ENCODE measurements at regions not wholly inside any gene's neighbourhood (a gene's known extent, or its start where the extent isn't known, plus 50 kb on each side); places are given as distances from the start of the nearest gene placed in this dataset.

DNA sequence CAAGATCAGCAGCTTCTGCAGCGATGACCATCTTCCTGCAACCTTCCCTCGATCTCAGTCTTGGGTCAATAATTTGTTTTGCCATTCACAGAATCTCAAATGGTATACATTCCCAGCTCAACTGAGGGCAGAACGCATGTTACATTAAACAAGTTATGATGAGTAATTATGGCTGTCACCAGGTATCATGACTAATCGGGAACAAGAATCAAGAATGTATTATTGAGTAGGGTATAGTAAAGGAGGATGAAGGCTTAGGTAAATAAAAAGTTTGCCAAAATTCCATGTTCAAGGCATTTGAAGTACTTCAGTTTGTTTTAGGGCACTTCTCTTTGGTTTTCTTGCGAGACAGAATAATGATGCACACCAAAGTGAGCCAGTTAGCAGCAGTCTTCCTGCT, 194.1 kb downstream of the SH2D1A start:
- WGBS, 2 donors = 62 to 68% methylated on average over 5 of the region's 5 CpGs
- FAIRE-seq = no peak

DNA sequence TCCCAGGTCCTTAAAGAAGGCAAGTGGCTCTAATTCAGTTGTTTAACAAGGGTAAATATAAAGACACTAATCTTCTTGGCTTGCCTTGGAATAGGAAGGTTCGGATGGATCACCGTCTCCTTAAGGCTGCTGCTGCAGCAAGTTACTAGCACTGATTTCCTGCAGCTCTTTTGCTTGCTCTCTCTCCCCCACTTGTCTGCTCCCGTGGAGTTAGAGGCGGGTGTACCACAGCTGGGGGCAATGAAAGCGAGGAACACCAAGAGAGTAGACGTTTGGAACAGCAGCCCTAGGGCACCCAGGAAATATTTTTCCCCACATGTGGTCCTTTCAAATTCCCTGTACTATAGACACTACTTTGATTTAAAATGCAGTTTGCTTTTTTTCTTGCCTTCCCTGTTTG, 202.2 kb downstream of the SH2D1A start:
- Histone ChIP-seq H3K9me3 (no peaks in the 10 kb centered on the region), H3K36me3 (no peaks in the 10 kb centered on the region), H3K4me1 (no peaks in the 10 kb centered on the region), H3K27me3 (peaks cover 0 to 8% (median 0%) of the 10 kb centered on the region in 4 donors), H3K4me3 (no peak overlapping the region), H3K27ac (no peak overlapping the region)
- WGBS, 2 donors = 16 to 18% methylated on average over 6 of the region's 6 CpGs
- DNase-seq = no peak
- no peak for FAIRE-seq
- ATAC-seq = no peak
- intact Hi-C loops (cut with DNase I) = no loop called here
- TF ChIP-seq, protein P1, sequence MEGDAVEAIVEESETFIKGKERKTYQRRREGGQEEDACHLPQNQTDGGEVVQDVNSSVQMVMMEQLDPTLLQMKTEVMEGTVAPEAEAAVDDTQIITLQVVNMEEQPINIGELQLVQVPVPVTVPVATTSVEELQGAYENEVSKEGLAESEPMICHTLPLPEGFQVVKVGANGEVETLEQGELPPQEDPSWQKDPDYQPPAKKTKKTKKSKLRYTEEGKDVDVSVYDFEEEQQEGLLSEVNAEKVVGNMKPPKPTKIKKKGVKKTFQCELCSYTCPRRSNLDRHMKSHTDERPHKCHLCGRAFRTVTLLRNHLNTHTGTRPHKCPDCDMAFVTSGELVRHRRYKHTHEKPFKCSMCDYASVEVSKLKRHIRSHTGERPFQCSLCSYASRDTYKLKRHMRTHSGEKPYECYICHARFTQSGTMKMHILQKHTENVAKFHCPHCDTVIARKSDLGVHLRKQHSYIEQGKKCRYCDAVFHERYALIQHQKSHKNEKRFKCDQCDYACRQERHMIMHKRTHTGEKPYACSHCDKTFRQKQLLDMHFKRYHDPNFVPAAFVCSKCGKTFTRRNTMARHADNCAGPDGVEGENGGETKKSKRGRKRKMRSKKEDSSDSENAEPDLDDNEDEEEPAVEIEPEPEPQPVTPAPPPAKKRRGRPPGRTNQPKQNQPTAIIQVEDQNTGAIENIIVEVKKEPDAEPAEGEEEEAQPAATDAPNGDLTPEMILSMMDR (IDR thresholded peaks at IDR 0.05) = no peak

More for the DNA sequence above, 194.1 kb downstream of the SH2D1A start:
- Histone ChIP-seq H3K4me1 (no peaks in the 10 kb centered on the region), H3K36me3 (no peaks in the 10 kb centered on the region), H3K9me3 (no peaks in the 10 kb centered on the region), H3K27me3 (no peaks in the 10 kb centered on the region), H3K4me3 (no peak overlapping the region), H3K27ac (no peak overlapping the region)
- TF ChIP-seq, protein P1 (IDR thresholded peaks at IDR 0.05) = no peak
- intact Hi-C loops (cut with DNase I) = no loop called here
- ATAC-seq (no peak), DNase-seq (no peak)

DNA sequence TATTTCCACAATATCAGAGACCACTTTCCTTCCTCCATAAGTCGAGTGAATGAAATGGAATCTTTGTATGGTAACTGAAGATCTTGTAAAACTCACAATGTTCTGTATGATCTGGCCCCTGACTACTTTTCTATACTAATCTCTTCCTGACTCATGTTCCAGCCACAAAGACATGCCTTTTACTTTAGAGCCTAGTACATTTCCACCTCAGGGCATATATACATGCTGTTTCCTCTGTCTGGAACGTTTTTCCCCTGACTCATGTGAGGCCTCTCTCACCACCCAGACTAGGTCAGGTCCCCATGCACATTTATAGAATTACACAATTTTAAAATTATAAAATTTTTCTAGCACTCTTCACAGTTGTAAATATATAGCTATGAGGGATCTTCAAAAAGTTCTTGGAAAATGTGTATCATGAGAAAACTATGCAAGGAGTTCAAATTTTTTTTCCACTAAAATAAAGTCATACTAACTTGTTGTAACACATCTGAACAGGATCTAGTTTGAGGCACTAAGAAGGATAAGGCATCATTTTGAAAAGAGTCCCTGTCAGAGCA, 208.8 kb downstream of the SH2D1A start:
- Histone ChIP-seq H3K9me3 (no peaks in the 10 kb centered on the region), H3K36me3 (no peaks in the 10 kb centered on the region), H3K4me3 (no peak overlapping the region), H3K27ac (no peak overlapping the region), H3K27me3 (peaks cover 0 to 4% (median 0%) of the 10 kb centered on the region in 4 donors), H3K4me1 (no peaks in the 10 kb centered on the region)
- DNase-seq = no peak
- TF ChIP-seq, protein P1 (IDR thresholded peaks at IDR 0.05) = no peak
- no peak for FAIRE-seq
- no peak for ATAC-seq
- intact Hi-C loops (cut with DNase I) = no loop called here
- WGBS, 2 donors = 25 to 30% methylated on average over 2 of the region's 2 CpGs

DNA sequence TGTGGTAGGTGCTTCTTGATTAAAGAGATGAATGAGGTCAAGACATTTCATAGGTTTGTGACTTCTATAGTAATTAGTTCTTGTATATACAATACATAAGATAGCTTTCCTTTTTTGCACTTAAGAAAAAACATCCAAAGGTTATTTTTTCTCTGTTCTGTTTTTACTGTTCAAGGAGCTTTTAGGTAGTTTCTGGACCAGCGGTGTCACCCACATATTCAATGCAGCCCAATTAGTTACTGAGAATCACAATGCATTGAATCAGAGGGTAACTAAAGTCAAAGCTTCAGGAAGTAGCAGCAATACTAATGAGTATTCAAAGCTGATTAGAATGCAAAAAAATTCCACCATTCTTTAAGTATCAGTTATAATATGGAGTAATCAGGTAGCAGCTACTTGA, 211.6 kb downstream of the SH2D1A start:
- Histone ChIP-seq H3K9me3 (no peaks in the 10 kb centered on the region), H3K4me3 (no peak overlapping the region), H3K27me3 (no peaks in the 10 kb centered on the region), H3K4me1 (no peaks in the 10 kb centered on the region), H3K27ac (no peak overlapping the region), H3K36me3 (no peaks in the 10 kb centered on the region)
- DNase-seq = no peak
- 46 to 84% methylated on average over 1 of the region's 1 CpG for WGBS, 2 donors
- no peak for FAIRE-seq
- TF ChIP-seq, protein P1 (IDR thresholded peaks at IDR 0.05) = no peak
- no peak for ATAC-seq
- intact Hi-C loops (cut with DNase I) = no loop called here

DNA sequence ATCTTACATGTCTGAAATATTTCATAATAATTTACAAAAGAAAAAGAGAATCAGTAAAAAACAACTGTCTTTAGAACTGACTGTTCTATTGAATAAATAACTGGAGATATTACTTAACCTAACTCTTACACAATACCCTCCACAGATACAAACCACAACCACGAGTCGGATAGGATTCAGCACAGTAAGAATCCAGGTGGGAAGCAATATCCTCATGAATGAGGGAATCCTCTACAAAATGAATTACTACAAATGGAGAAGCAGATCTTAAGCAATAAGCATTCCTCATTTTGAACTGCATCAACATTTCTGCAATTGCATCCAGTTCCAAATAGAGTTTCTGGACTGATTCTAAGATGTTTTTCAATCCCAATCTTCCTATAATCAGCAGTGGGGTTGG, 227.1 kb downstream of the SH2D1A start:
- ATAC-seq = no peak
- FAIRE-seq = no peak
- no peak overlapping the region for H3K27ac ChIP-seq

More for the DNA sequence above, 227.1 kb downstream of the SH2D1A start:
- DNase-seq = no peak
- WGBS, 2 donors = 33 to 36% methylated on average over 2 of the region's 2 CpGs
- H3K4me3 ChIP-seq = no peak overlapping the region
- no peaks in the 10 kb centered on the region for H3K36me3 ChIP-seq
- TF ChIP-seq, protein P1 (IDR thresholded peaks at IDR 0.05) = no peak
- intact Hi-C loops (cut with DNase I) = no loop called here
- H3K9me3 ChIP-seq = no peaks in the 10 kb centered on the region
- H3K27me3 ChIP-seq = peaks cover 0 to 10% (median 0%) of the 10 kb centered on the region in 4 donors
- no peaks in the 10 kb centered on the region for H3K4me1 ChIP-seq
